ENCODE measurements at regions not wholly inside any gene's neighbourhood (a gene's known extent, or its start where the extent isn't known, plus 50 kb on each side); places are given as distances from the start of the nearest gene placed in this dataset.

- Histone ChIP-seq H3K9me3 (ENCODE audit: control insufficient read depth in 5 of 5, low read length in 5 of 5) (no peaks in the 10 kb centered on the region), H3K4me3 (ENCODE audit: low read depth in 1 of 5, low read length in 5 of 5) (no peak overlapping the region), H3K27me3 (ENCODE audit: control insufficient read depth in 5 of 5, insufficient read depth in 4 of 5, low read length in 5 of 5) (no peaks in the 10 kb centered on the region), H3K9ac (ENCODE audit: low read length in 5 of 5) (no peak overlapping the region), H3K27ac (ENCODE audit: low read depth, low read length) (no peak overlapping the region), H3K4me1 (ENCODE audit: control insufficient read depth in 5 of 5, insufficient read depth in 5 of 5, low read length in 5 of 5) (no peaks in the 10 kb centered on the region), H3K36me3 (ENCODE audit: control insufficient read depth in 5 of 5, insufficient read depth in 5 of 5, low read length in 5 of 5) (no peaks in the 10 kb centered on the region)
Measured at GRCh38 chr6:23301556-23301955, 732.2 kb downstream of the HDGFL1 start.

GRCh38 chr6:23302514-23302913 is 733.1 kb downstream of the HDGFL1 start:
- no peak overlapping the region for H3K27ac ChIP-seq (ENCODE audit: low read depth, low read length)
- H3K9ac ChIP-seq (ENCODE audit: low read length in 5 of 5), result no peak overlapping the region
- no peaks in the 10 kb centered on the region for H3K4me1 ChIP-seq (ENCODE audit: control insufficient read depth in 5 of 5, insufficient read depth in 5 of 5, low read length in 5 of 5)
- no peaks in the 10 kb centered on the region for H3K9me3 ChIP-seq (ENCODE audit: control insufficient read depth in 5 of 5, low read length in 5 of 5)
- no peaks in the 10 kb centered on the region for H3K36me3 ChIP-seq (ENCODE audit: control insufficient read depth in 5 of 5, insufficient read depth in 5 of 5, low read length in 5 of 5)
- H3K27me3 ChIP-seq (ENCODE audit: control insufficient read depth in 5 of 5, insufficient read depth in 4 of 5, low read length in 5 of 5), result no peaks in the 10 kb centered on the region
- no peak overlapping the region for H3K4me3 ChIP-seq (ENCODE audit: low read depth in 1 of 5, low read length in 5 of 5)

DNA sequence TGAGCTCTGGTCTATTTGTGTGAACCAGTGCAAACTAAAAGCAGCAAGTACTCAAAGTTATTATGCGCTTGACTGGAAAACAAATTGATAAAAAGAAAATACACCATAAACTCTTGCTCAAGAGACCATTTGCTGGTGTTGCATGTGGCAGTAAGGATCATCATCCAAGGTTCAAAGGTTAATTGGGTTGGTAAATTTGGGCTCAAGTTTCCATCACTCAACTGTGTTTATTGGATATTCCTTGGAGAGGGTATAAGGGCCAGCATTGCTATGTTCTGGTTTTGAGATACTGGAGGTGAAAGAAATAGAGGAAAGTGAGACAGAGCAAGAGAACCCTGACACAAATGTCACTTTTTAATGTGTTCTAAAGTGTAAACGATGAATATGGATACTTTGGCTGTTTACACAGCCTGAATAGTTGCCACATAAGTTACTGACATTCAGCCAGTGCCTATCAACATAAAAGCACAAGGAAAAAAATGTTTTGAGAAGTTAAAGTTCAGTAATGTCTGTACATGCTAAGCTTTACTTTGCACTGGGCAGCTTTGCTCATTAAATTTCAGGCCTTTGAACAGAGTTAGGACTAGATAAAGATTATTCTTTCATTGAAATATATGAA is 736.1 kb downstream of the HDGFL1 start:
- no peaks in the 10 kb centered on the region for H3K4me1 ChIP-seq (ENCODE audit: control insufficient read depth in 5 of 5, insufficient read depth in 5 of 5, low read length in 5 of 5)
- no peak overlapping the region for H3K4me3 ChIP-seq (ENCODE audit: low read depth in 1 of 5, low read length in 5 of 5)

DNA sequence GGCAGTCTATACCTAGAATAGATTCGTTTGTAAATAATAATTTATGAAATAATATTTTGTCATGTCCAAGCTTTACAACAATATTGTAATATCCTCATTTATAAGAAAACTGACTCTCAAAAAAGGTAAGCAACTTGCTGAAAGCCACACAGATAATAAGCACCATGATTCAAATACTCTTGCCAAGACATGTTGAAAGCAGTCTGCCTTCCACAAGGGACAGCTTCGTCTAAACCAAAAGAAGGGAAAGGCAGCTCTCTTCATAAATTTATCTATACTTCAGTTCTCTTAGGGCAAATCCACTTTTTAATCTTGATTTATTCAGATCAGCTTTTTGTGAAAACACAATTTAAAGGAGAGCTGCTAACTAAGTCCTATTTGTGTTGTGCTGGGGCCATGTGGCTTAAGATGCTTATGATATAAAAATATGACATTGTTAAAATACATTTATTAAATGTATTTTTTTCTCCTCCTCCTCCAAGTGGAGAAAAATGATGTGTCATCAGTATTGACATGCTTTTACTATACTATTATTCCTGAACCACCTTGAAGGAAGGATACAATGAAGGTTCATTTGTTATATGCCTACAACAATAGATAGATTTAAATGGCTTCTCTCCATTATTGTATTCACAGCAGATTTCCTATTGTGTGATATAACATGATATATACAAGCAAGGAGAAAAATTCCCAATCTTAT is 737.0 kb downstream of the HDGFL1 start:
- Histone ChIP-seq H3K4me3 (ENCODE audit: low read depth in 1 of 5, low read length in 5 of 5) (no peak overlapping the region), H3K9ac (ENCODE audit: low read length in 5 of 5) (no peak overlapping the region)

More for the DNA sequence above, 736.1 kb downstream of the HDGFL1 start:
- Histone ChIP-seq H3K9ac (ENCODE audit: low read length in 5 of 5) (no peak overlapping the region), H3K27ac (ENCODE audit: low read depth, low read length) (no peak overlapping the region), H3K36me3 (ENCODE audit: control insufficient read depth in 5 of 5, insufficient read depth in 5 of 5, low read length in 5 of 5) (no peaks in the 10 kb centered on the region), H3K27me3 (ENCODE audit: control insufficient read depth in 5 of 5, insufficient read depth in 4 of 5, low read length in 5 of 5) (no peaks in the 10 kb centered on the region), H3K9me3 (ENCODE audit: control insufficient read depth in 5 of 5, low read length in 5 of 5) (no peaks in the 10 kb centered on the region)

DNA sequence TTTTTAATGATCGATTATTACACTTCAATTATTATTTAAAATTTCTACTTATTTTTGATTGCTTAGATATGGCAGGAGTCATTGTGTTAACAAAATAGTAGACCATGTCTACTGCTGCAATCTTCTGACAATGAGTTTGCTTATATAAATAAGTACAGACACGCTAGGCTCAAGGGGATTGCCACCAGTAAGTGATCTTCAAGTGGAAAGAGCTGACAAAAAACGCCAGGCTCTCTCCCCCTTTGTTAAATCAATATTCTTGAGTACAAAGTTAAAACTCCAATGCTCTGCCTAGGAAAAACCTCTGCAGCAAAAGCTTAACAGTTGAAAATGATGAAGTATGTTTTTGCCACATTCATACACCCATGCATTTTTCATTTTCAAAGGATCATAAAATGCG is 738.1 kb downstream of the HDGFL1 start:
- Histone ChIP-seq H3K4me3 (ENCODE audit: low read depth in 1 of 5, low read length in 5 of 5) (no peak overlapping the region), H3K9me3 (ENCODE audit: control insufficient read depth in 5 of 5, low read length in 5 of 5) (no peaks in the 10 kb centered on the region), H3K27me3 (ENCODE audit: control insufficient read depth in 5 of 5, insufficient read depth in 4 of 5, low read length in 5 of 5) (no peaks in the 10 kb centered on the region), H3K9ac (ENCODE audit: low read length in 5 of 5) (no peak overlapping the region), H3K36me3 (ENCODE audit: control insufficient read depth in 5 of 5, insufficient read depth in 5 of 5, low read length in 5 of 5) (no peaks in the 10 kb centered on the region), H3K27ac (ENCODE audit: low read depth, low read length) (no peak overlapping the region), H3K4me1 (ENCODE audit: control insufficient read depth in 5 of 5, insufficient read depth in 5 of 5, low read length in 5 of 5) (no peaks in the 10 kb centered on the region)

More for the DNA sequence above, 737.0 kb downstream of the HDGFL1 start:
- Histone ChIP-seq H3K27me3 (ENCODE audit: control insufficient read depth in 5 of 5, insufficient read depth in 4 of 5, low read length in 5 of 5) (no peaks in the 10 kb centered on the region), H3K27ac (ENCODE audit: low read depth, low read length) (no peak overlapping the region), H3K36me3 (ENCODE audit: control insufficient read depth in 5 of 5, insufficient read depth in 5 of 5, low read length in 5 of 5) (no peaks in the 10 kb centered on the region), H3K4me1 (ENCODE audit: control insufficient read depth in 5 of 5, insufficient read depth in 5 of 5, low read length in 5 of 5) (no peaks in the 10 kb centered on the region), H3K9me3 (ENCODE audit: control insufficient read depth in 5 of 5, low read length in 5 of 5) (no peaks in the 10 kb centered on the region)

DNA sequence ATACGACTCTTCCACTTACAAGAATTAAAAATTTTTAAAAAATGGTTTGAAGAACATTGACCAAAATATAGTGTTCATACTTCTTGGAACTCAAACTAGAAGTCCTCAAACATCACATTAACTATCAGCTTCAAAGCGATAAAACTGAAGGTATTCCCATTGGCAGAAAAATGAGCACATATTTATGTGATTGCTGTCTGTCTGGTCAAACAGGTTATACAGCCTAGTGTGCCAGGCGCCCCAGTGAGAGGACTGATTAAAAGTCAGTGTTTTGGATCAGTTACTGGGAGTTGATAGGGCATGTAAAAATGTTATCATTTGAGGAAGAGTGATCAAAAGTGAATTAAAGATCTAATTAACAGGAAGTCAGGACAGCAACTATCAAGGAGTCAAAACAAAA is 738.8 kb downstream of the HDGFL1 start:
- H3K27me3 ChIP-seq (ENCODE audit: control insufficient read depth in 5 of 5, insufficient read depth in 4 of 5, low read length in 5 of 5), result no peaks in the 10 kb centered on the region

DNA sequence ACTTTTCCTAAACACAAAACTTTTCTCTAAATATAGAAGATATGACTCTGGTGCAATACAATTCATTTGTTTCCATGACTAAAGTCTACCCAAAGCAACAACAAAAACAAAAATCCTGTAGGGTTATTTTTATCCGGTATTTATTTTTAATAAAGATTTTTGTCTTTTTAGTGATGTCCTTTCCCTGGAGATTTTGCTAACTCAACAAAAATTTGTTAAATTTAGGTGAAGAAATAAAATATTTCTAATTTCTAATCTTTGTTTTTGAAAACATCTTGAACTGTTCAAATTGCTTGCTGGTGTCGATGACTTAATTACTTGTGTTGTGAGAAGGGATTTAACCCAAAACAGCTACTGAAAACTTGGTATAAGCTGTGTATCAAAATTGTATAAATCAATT is 741.8 kb downstream of the HDGFL1 start:
- no peak overlapping the region for H3K4me3 ChIP-seq (ENCODE audit: low read depth in 1 of 5, low read length in 5 of 5)
- no peaks in the 10 kb centered on the region for H3K9me3 ChIP-seq (ENCODE audit: control insufficient read depth in 5 of 5, low read length in 5 of 5)
- peaks cover 0 to 2% (median 0%) of the 10 kb centered on the region in 5 donors for H3K4me1 ChIP-seq (ENCODE audit: control insufficient read depth in 5 of 5, insufficient read depth in 5 of 5, low read length in 5 of 5)
- H3K27ac ChIP-seq (ENCODE audit: low read depth, low read length), result no peak overlapping the region
- H3K27me3 ChIP-seq (ENCODE audit: control insufficient read depth in 5 of 5, insufficient read depth in 4 of 5, low read length in 5 of 5), result no peaks in the 10 kb centered on the region
- no peaks in the 10 kb centered on the region for H3K36me3 ChIP-seq (ENCODE audit: control insufficient read depth in 5 of 5, insufficient read depth in 5 of 5, low read length in 5 of 5)
- H3K9ac ChIP-seq (ENCODE audit: low read length in 5 of 5), result no peak overlapping the region

More for the DNA sequence above, 738.8 kb downstream of the HDGFL1 start:
- no peak overlapping the region for H3K4me3 ChIP-seq (ENCODE audit: low read depth in 1 of 5, low read length in 5 of 5)
- H3K27ac ChIP-seq (ENCODE audit: low read depth, low read length), result no peak overlapping the region
- H3K36me3 ChIP-seq (ENCODE audit: control insufficient read depth in 5 of 5, insufficient read depth in 5 of 5, low read length in 5 of 5), result no peaks in the 10 kb centered on the region
- no peaks in the 10 kb centered on the region for H3K4me1 ChIP-seq (ENCODE audit: control insufficient read depth in 5 of 5, insufficient read depth in 5 of 5, low read length in 5 of 5)
- no peak overlapping the region for H3K9ac ChIP-seq (ENCODE audit: low read length in 5 of 5)
- H3K9me3 ChIP-seq (ENCODE audit: control insufficient read depth in 5 of 5, low read length in 5 of 5), result no peaks in the 10 kb centered on the region

DNA sequence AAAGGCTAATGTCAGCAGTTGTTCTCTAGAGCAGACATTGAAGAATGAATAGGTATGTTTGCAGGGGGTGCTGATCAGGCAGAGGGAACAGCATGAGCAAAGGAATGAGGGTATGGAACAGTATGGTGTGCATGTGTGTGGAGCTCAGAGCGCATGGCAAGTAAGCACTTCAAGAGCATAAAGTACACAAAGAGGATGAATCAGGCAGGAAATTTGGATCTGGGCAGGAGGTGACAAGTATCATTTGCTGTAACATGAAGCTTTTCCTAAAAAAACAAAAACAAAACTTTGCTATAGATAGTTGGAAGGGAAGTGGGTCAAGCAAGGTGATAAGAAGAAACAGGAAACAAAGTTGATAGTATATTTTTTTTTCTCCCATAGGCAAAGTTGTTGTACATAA is 746.8 kb downstream of the HDGFL1 start:
- H3K4me3 ChIP-seq (ENCODE audit: low read depth in 1 of 5, low read length in 5 of 5), result no peak overlapping the region
- no peaks in the 10 kb centered on the region for H3K9me3 ChIP-seq (ENCODE audit: control insufficient read depth in 5 of 5, low read length in 5 of 5)
- no peaks in the 10 kb centered on the region for H3K36me3 ChIP-seq (ENCODE audit: control insufficient read depth in 5 of 5, insufficient read depth in 5 of 5, low read length in 5 of 5)
- no peaks in the 10 kb centered on the region for H3K27me3 ChIP-seq (ENCODE audit: control insufficient read depth in 5 of 5, insufficient read depth in 4 of 5, low read length in 5 of 5)
- no peak overlapping the region for H3K27ac ChIP-seq (ENCODE audit: low read depth, low read length)
- H3K9ac ChIP-seq (ENCODE audit: low read length in 5 of 5), result no peak overlapping the region
- H3K4me1 ChIP-seq (ENCODE audit: control insufficient read depth in 5 of 5, insufficient read depth in 5 of 5, low read length in 5 of 5), result peaks cover 0 to 3% (median 0%) of the 10 kb centered on the region in 5 donors

DNA sequence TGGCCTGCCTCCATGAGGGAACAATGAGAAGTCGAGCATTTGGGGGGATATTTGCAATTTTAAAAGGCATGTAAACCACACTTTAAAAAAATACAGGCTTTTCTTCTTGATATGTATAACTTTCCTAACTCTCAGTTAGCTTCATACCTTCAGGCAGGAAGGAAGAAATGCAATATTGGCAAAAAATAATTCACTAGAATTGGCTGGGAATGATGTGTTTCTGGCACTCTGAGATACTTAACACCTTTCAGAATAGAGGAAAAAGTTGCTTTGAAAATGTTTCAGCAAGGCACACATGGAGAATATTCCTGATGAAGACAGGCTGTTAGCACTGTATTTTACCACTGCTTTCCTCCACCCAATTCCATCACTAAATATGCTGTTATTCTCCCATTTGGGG is 747.6 kb downstream of the HDGFL1 start:
- H3K4me3 ChIP-seq (ENCODE audit: low read depth in 1 of 5, low read length in 5 of 5), result no peak overlapping the region
- no peaks in the 10 kb centered on the region for H3K27me3 ChIP-seq (ENCODE audit: control insufficient read depth in 5 of 5, insufficient read depth in 4 of 5, low read length in 5 of 5)
- H3K4me1 ChIP-seq (ENCODE audit: control insufficient read depth in 5 of 5, insufficient read depth in 5 of 5, low read length in 5 of 5), result peaks cover 0 to 3% (median 0%) of the 10 kb centered on the region in 5 donors
- no peak overlapping the region for H3K9ac ChIP-seq (ENCODE audit: low read length in 5 of 5)
- H3K9me3 ChIP-seq (ENCODE audit: control insufficient read depth in 5 of 5, low read length in 5 of 5), result no peaks in the 10 kb centered on the region
- no peaks in the 10 kb centered on the region for H3K36me3 ChIP-seq (ENCODE audit: control insufficient read depth in 5 of 5, insufficient read depth in 5 of 5, low read length in 5 of 5)
- H3K27ac ChIP-seq (ENCODE audit: low read depth, low read length), result no peak overlapping the region

DNA sequence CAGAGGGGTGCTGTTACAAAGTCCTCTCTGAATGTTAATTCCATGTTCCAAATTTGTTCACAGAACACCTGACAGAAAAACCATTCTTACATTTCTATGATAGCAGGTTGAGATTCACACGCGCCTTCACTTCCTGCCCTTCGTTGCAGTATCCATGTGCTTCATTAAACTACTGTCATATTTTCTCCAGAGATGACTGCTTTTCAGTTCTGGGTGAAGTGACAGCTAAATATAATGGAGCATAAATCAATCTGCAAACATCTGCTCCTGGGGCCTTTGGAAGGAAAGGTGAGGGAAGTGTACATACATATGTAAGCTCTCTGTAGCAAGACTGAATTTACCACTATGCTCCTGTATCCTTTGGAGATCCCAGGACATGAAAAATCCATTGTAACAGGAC is 750.2 kb downstream of the HDGFL1 start:
- Histone ChIP-seq H3K4me3 (ENCODE audit: low read depth in 1 of 5, low read length in 5 of 5) (no peak overlapping the region), H3K27ac (ENCODE audit: low read depth, low read length) (no peak overlapping the region), H3K36me3 (ENCODE audit: control insufficient read depth in 5 of 5, insufficient read depth in 5 of 5, low read length in 5 of 5) (no peaks in the 10 kb centered on the region), H3K9me3 (ENCODE audit: control insufficient read depth in 5 of 5, low read length in 5 of 5) (no peaks in the 10 kb centered on the region), H3K4me1 (ENCODE audit: control insufficient read depth in 5 of 5, insufficient read depth in 5 of 5, low read length in 5 of 5) (peaks cover 0 to 3% (median 0%) of the 10 kb centered on the region in 5 donors), H3K9ac (ENCODE audit: low read length in 5 of 5) (no peak overlapping the region), H3K27me3 (ENCODE audit: control insufficient read depth in 5 of 5, insufficient read depth in 4 of 5, low read length in 5 of 5) (no peaks in the 10 kb centered on the region)

Measured in subcutaneous abdominal adipose tissue (tissue), 5 donors.